HepG2 (cell line): ENCODE measurements at regions not wholly inside any gene's neighbourhood (a gene's known extent, or its start where the extent isn't known, plus 50 kb on each side); places are given as distances from the start of the nearest gene placed in this dataset.

Experiments
- ATAC-seq: fragments of 200-7000 bp; cut with Tn5 transposase; 3 replicates; pipeline ENCODE4 v1.9.1; 2020; ENCODE audit warnings: mild to moderate bottlenecking, moderate library complexity
- BruUV-seq: library from RNA; stranded (reverse); fragments of 400-500 nt; replicated peaks from 2 replicates; lab custom pipeline; 2021; lab: Mats Ljungman, UMichigan
- CTCF ChIA-PET: fragments of 300-600 bp; formaldehyde crosslinking; extraction: SDS; loops from one replicate; lab custom pipeline; 2021; ENCODE audit warnings: low total read pairs, inconsistent platforms, low intra/inter-chr PET ratio; lab: Yijun Ruan, JAX
- POLR2A ChIA-PET: fragments of 350-600 bp; sonication (Branson Sonifier 250); formaldehyde crosslinking; loops from one replicate; lab custom pipeline; 2020; ENCODE audit warnings: antibody characterized with exemption, inconsistent platforms; lab: Yijun Ruan, JAX
- DNase-seq: peaks from one replicate; pipeline ENCODE4 v3.0.0-alpha.2; 2015; ENCODE audit warnings: low spot score
- FAIRE-seq: peaks from 3 replicates; lab custom pipeline; 2011; peaks lifted over from hg19 to GRCh38; lab: Jason Lieb, UNC
- H2AFZ ChIP-seq: one replicate; pipeline ENCODE4 v1.6.1; 2011; ENCODE audit warnings: low read length, inconsistent platforms
- H3K27ac ChIP-seq: fragments of 300-600 bp; 3 replicates; pipeline ENCODE4 v1.8.0; 2011; ENCODE audit warnings: mixed run types, mild to moderate bottlenecking, mixed read lengths, low read length, inconsistent platforms; ENCODE audit not compliant: insufficient read depth; ENCODE audit errors: extremely low read length
- H3K27me3 ChIP-seq, 2 experiments: fragments of 200-600 bp in 1 of 2; 2 replicates in 1 of 2; 3 replicates in 1 of 2; pipeline versions ENCODE4 v1.6.0 to v1.8.0; 2011; ENCODE audit warnings: low read length in 2 of 2, mild to moderate bottlenecking in 2 of 2, moderate library complexity in 2 of 2, inconsistent platforms in 1 of 2; ENCODE audit not compliant: insufficient read depth in 2 of 2, control insufficient read depth in 1 of 2
- H3K36me3 ChIP-seq, 2 experiments: fragments of 200-600 bp in 1 of 2; replicated peaks in 1 of 2; 2 replicates in 1 of 2; 3 replicates in 1 of 2; pipeline versions ENCODE4 v1.5.1 to v1.8.0; 2011; ENCODE audit warnings: low read length in 2 of 2, inconsistent platforms in 1 of 2; ENCODE audit not compliant: insufficient read depth in 2 of 2, control insufficient read depth in 1 of 2
- H3K4me1 ChIP-seq: 2 replicates; pipeline ENCODE4 v1.5.1; 2012; ENCODE audit warnings: low read length, inconsistent platforms; ENCODE audit not compliant: insufficient read depth
- H3K4me2 ChIP-seq: 2 replicates; pipeline ENCODE4 v1.6.0; 2011; ENCODE audit warnings: low read depth, low read length, inconsistent platforms
- H3K4me3 ChIP-seq, 3 experiments: fragments of 200-600 bp in 1 of 3; sonication (generic), shearing (Covaris generic) in 1 of 3; replicated peaks in 1 of 3; 2 replicates each; pipeline ENCODE4 v1.5.1; 2011 to 2016; ENCODE audit warnings: low read length in 3 of 3, inconsistent platforms in 2 of 3, low read depth in 2 of 3, mild to moderate bottlenecking in 2 of 3, control low read depth in 1 of 3, mixed read lengths in 1 of 3; ENCODE audit not compliant: insufficient read depth in 1 of 3
- H3K79me2 ChIP-seq: one replicate; pipeline ENCODE4 v1.6.1; 2011; ENCODE audit warnings: low read length, inconsistent platforms; ENCODE audit not compliant: insufficient read depth
- H3K9ac ChIP-seq: 2 replicates; pipeline ENCODE4 v1.6.0; 2011; ENCODE audit warnings: mild to moderate bottlenecking, low read depth, low read length, inconsistent platforms; ENCODE audit not compliant: insufficient read depth
- H3K9me3 ChIP-seq: 2 replicates; pipeline ENCODE4 v1.5.1; 2012; ENCODE audit warnings: mild to moderate bottlenecking, low read length
- H4K20me1 ChIP-seq: 2 replicates; pipeline ENCODE4 v1.6.0; 2011; ENCODE audit warnings: inconsistent platforms, mild to moderate bottlenecking, low read length, moderate library complexity; ENCODE audit not compliant: insufficient read depth
- HDAC1 ChIP-seq: sonication (generic); formaldehyde crosslinking; IDR thresholded peaks from 2 replicates; pipeline ENCODE4 v1.5.1; 2020; ENCODE audit warnings: mild to moderate bottlenecking, missing genetic modification reagents
- MEIS1 ChIP-seq: sonication (generic); formaldehyde crosslinking; IDR thresholded peaks from 2 replicates; pipeline ENCODE4 v1.9.0; 2021; ENCODE audit warnings: mild to moderate bottlenecking, missing genetic modification reagents, moderate library complexity, borderline replicate concordance
- PCBP1 ChIP-seq: fragments of 200-400 bp; formaldehyde crosslinking; IDR thresholded peaks from 2 replicates; pipeline ENCODE4 v1.6.1; 2017; ENCODE audit warnings: mild to moderate bottlenecking, low read depth, low read length, borderline replicate concordance
- SP5 ChIP-seq: IDR thresholded peaks from 2 replicates; pipeline ENCODE4 v1.6.1; 2016; ENCODE audit warnings: low read depth, borderline replicate concordance
- ZBTB4 ChIP-seq: sonication (generic); formaldehyde crosslinking; IDR thresholded peaks from 2 replicates; pipeline ENCODE4 v1.4.0; 2020; ENCODE audit warnings: missing genetic modification reagents, mild to moderate bottlenecking, borderline replicate concordance
- ZFYVE20 ChIP-seq: sonication (generic); formaldehyde crosslinking; IDR thresholded peaks from 2 replicates; pipeline ENCODE4 v1.8.0; 2023; ENCODE audit warnings: low read depth, mild to moderate bottlenecking, moderate library complexity, missing genetic modification reagents, borderline replicate concordance
- ZNF232 ChIP-seq: sonication (generic); formaldehyde crosslinking; IDR thresholded peaks from 2 replicates; pipeline ENCODE4 v1.4.0; 2020; ENCODE audit warnings: missing genetic modification reagents, borderline replicate concordance
- ZNF33B ChIP-seq: sonication (generic); formaldehyde crosslinking; IDR thresholded peaks from 2 replicates; pipeline ENCODE4 v1.5.1; 2020; ENCODE audit warnings: mild to moderate bottlenecking, missing genetic modification reagents
- ZNF460 ChIP-seq: sonication (generic); formaldehyde crosslinking; IDR thresholded peaks from 2 replicates; pipeline ENCODE4 v1.5.1; 2020; ENCODE audit warnings: missing genetic modification reagents, mild to moderate bottlenecking, borderline replicate concordance
- ZNF646 ChIP-seq: sonication (generic); formaldehyde crosslinking; IDR thresholded peaks from 2 replicates; pipeline ENCODE4 v1.9.0; 2021; ENCODE audit warnings: mild to moderate bottlenecking, missing genetic modification reagents
- ZNF781 ChIP-seq: sonication (generic); formaldehyde crosslinking; IDR thresholded peaks from 2 replicates; pipeline ENCODE4 v1.5.1; 2020; ENCODE audit warnings: borderline replicate concordance, mild to moderate bottlenecking, missing genetic modification reagents; ENCODE audit errors: not compliant biosample characterization
- WGBS: methylation state at CpG from one replicate; pipeline ENCODE4 v1.1.6; 2017; ENCODE audit warnings: low lambda C conversion rate; 5-methylcytosine and 5-hydroxymethylcytosine counted together
- in situ Hi-C: cut with HindIII; loops from 2 replicates; pipeline ENCODE4 v1.10.0; 2017; ENCODE audit warnings: low pct_unique_long_range_greater_than_20kb; ENCODE audit not compliant: extremely low pct_ligation_motif_present
- intact Hi-C: fragments of 100-400 bp; cut with micrococcal nuclease; formaldehyde crosslinking; loops from one replicate; pipeline ENCODE4 v1.10.0; 2022; ENCODE audit not compliant: unreplicated experiment
- TF ChIP-seq, protein P1 (sequence below): sonication (generic); formaldehyde crosslinking; IDR thresholded peaks from 2 replicates; pipeline ENCODE4 v1.4.0; 2020; ENCODE audit warnings: missing genetic modification reagents

- POLR2A ChIA-PET: no interaction called here
- CTCF ChIA-PET: no interaction called here
- WGBS: 36% methylated on average over 1 of the region's 1 CpG
- no TSS peak for BruUV-seq
- Histone ChIP-seq H3K4me3 (no peak overlapping the region), H3K27me3 (no peaks in the 10 kb centered on the region), H3K4me2 (no peak overlapping the region), H3K9ac (no peak overlapping the region), H3K9me3 (no peaks in the 10 kb centered on the region), H2AFZ (no peak overlapping the region), H3K4me1 (no peaks in the 10 kb centered on the region), H3K27ac (no peak overlapping the region), H4K20me1 (no peaks in the 10 kb centered on the region), H3K79me2 (no peaks in the 10 kb centered on the region), H3K36me3 (no peaks in the 10 kb centered on the region)
- intact Hi-C loops (no loop called here), in situ Hi-C loops (no loop called here)
- FAIRE-seq: no peak
- no peak for ATAC-seq
- no peak for DNase-seq
- TF ChIP-seq MEIS1 (no peak), HDAC1 (CRISPR knock-in tag) (no peak), ZNF781 (CRISPR knock-in tag) (no peak), ZNF33B (no peak), ZNF646 (CRISPR knock-in tag) (no peak), ZFYVE20 (no peak), SP5 (CRISPR knock-in tag) (no peak), ZBTB4 (no peak), ZNF232 (CRISPR knock-in tag) (no peak), ZNF460 (CRISPR knock-in tag) (no peak), PCBP1 (no peak)
- TF ChIP-seq, protein P1, sequence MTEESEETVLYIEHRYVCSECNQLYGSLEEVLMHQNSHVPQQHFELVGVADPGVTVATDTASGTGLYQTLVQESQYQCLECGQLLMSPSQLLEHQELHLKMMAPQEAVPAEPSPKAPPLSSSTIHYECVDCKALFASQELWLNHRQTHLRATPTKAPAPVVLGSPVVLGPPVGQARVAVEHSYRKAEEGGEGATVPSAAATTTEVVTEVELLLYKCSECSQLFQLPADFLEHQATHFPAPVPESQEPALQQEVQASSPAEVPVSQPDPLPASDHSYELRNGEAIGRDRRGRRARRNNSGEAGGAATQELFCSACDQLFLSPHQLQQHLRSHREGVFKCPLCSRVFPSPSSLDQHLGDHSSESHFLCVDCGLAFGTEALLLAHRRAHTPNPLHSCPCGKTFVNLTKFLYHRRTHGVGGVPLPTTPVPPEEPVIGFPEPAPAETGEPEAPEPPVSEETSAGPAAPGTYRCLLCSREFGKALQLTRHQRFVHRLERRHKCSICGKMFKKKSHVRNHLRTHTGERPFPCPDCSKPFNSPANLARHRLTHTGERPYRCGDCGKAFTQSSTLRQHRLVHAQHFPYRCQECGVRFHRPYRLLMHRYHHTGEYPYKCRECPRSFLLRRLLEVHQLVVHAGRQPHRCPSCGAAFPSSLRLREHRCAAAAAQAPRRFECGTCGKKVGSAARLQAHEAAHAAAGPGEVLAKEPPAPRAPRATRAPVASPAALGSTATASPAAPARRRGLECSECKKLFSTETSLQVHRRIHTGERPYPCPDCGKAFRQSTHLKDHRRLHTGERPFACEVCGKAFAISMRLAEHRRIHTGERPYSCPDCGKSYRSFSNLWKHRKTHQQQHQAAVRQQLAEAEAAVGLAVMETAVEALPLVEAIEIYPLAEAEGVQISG (CRISPR knock-in tag): no peak
Observed at GRCh38 chr4:147128787-147129186, 183.1 kb upstream of the TTC29 start.
